GM12878 (cell line): ENCODE measurements at regions not wholly inside any gene's neighbourhood (a gene's known extent, or its start where the extent isn't known, plus 50 kb on each side); places are given as distances from the start of the nearest gene placed in this dataset.

Experiments used
- ATAC-seq: fragments of 200-7000 bp; cut with Tn5 transposase; 3 replicates; pipeline ENCODE4 v1.9.1; 2020; ENCODE audit warnings: mild to moderate bottlenecking, moderate library complexity
- BruUV-seq: library from RNA; stranded (reverse); fragments of 400-500 nt; replicated peaks from 2 replicates; lab custom pipeline; 2021; lab: Mats Ljungman, UMichigan
- CTCF ChIA-PET: fragments of 300-600 bp; sonication (Branson Sonifier 250); formaldehyde crosslinking; extraction: SDS; loops from one replicate; lab custom pipeline; 2021; ENCODE audit warnings: inconsistent platforms; lab: Yijun Ruan, JAX
- POLR2A ChIA-PET: fragments of 350-600 bp; formaldehyde crosslinking; extraction: SDS; loops from one replicate; lab custom pipeline; 2021; ENCODE audit warnings: inconsistent platforms; lab: Charles Lee
- RAD21 ChIA-PET: fragments of 300-600 bp; sonication (Branson Sonifier 250); formaldehyde crosslinking; loops from one replicate; lab custom pipeline; 2023; ENCODE audit warnings: antibody characterized with exemption; ENCODE audit not compliant: unreplicated experiment; lab: Charles Lee
- SMC1A ChIA-PET: fragments of 300-600 bp; sonication (Branson Sonifier 250); formaldehyde crosslinking; loops from one replicate; lab custom pipeline; 2023; ENCODE audit not compliant: unreplicated experiment, uncharacterized antibody; lab: Charles Lee
- DNase-seq: peaks from one replicate; pipeline ENCODE4 v3.0.0-alpha.2; 2011; ENCODE audit warnings: low read depth, low spot score
- FAIRE-seq: peaks from 3 replicates; lab custom pipeline; 2011; peaks lifted over from hg19 to GRCh38; lab: Jason Lieb, UNC
- H2AFZ ChIP-seq: 2 replicates; pipeline ENCODE4 v1.6.0; 2011; ENCODE audit warnings: low read depth, low read length, control low read depth; ENCODE audit not compliant: control insufficient read depth
- H3K27ac ChIP-seq: 2 replicates; pipeline ENCODE4 v1.5.1; 2011; ENCODE audit warnings: control low read depth; ENCODE audit not compliant: control insufficient read depth, insufficient read depth
- H3K27me3 ChIP-seq, 2 experiments: replicated peaks in 1 of 2; 2 replicates each; pipeline versions ENCODE4 v1.6.0 to v1.6.1; 2011; ENCODE audit warnings: low read length in 1 of 2; ENCODE audit not compliant: control insufficient read depth in 2 of 2, insufficient read depth in 2 of 2
- H3K36me3 ChIP-seq, 2 experiments: 2 replicates each; pipeline ENCODE4 v1.5.1; 2011; ENCODE audit warnings: low read length in 1 of 2; ENCODE audit not compliant: control insufficient read depth in 2 of 2, insufficient read depth in 2 of 2
- H3K4me1 ChIP-seq: 2 replicates; pipeline ENCODE4 v1.6.1; 2011; ENCODE audit warnings: mild to moderate bottlenecking, low read length, moderate library complexity, mixed read lengths; ENCODE audit not compliant: control insufficient read depth, insufficient read depth
- H3K4me2 ChIP-seq: 2 replicates; pipeline ENCODE4 v1.6.0; 2011; ENCODE audit warnings: control low read depth; ENCODE audit not compliant: control insufficient read depth, insufficient read depth
- H3K4me3 ChIP-seq: fragments of 200-600 bp; sonication (generic); 2 replicates; pipeline ENCODE4 v1.5.1; 2016
- H3K79me2 ChIP-seq: 2 replicates; pipeline ENCODE4 v1.6.0; 2011; ENCODE audit warnings: low read length; ENCODE audit not compliant: control insufficient read depth, insufficient read depth
- H3K9ac ChIP-seq: 2 replicates; pipeline ENCODE4 v1.8.0; 2011; ENCODE audit warnings: low read length, control low read depth, mixed read lengths; ENCODE audit not compliant: control insufficient read depth, insufficient read depth
- H3K9me3 ChIP-seq: replicated peaks from 3 replicates; pipeline ENCODE4 v1.5.1; 2011; ENCODE audit warnings: mild to moderate bottlenecking, low read length; ENCODE audit not compliant: control insufficient read depth, insufficient read depth
- H4K20me1 ChIP-seq: 2 replicates; pipeline ENCODE4 v1.6.0; 2011; ENCODE audit not compliant: control insufficient read depth, insufficient read depth
- BRCA1 ChIP-seq: IDR thresholded peaks from 2 replicates; pipeline ENCODE4 v1.6.1; 2011; ENCODE audit warnings: low read depth, low read length, improper control_type of control experiment
- FOXM1 ChIP-seq: IDR thresholded peaks from 2 replicates; pipeline ENCODE4 v1.6.1; 2012; ENCODE audit warnings: low read depth, mild to moderate bottlenecking, inconsistent platforms, low read length, moderate library complexity
- HDAC2 ChIP-seq: fragments of 200-600 bp; sonication (generic); IDR thresholded peaks from 2 replicates; pipeline ENCODE4 v1.6.1; 2017
- IRF3 ChIP-seq: fragments of 450-650 bp; IDR thresholded peaks from 2 replicates; pipeline ENCODE4 v1.6.1; 2014; ENCODE audit warnings: mild to moderate bottlenecking
- REST ChIP-seq: IDR thresholded peaks from 2 replicates; pipeline ENCODE4 v1.6.1; 2012; ENCODE audit warnings: mild to moderate bottlenecking, low read depth, low read length
- SKIL ChIP-seq: fragments of 450-650 bp; IDR thresholded peaks from 2 replicates; pipeline ENCODE4 v1.6.1; 2017; ENCODE audit warnings: mild to moderate bottlenecking, low read depth, inconsistent platforms; ENCODE audit not compliant: poor library complexity, severe bottlenecking
- WRNIP1 ChIP-seq: IDR thresholded peaks from 2 replicates; pipeline ENCODE4 v1.6.1; 2011; ENCODE audit warnings: low read depth, low read length, improper control_type of control experiment, borderline replicate concordance
- ZSCAN29 ChIP-seq: fragments of 450-650 bp; IDR thresholded peaks from 2 replicates; pipeline ENCODE4 v1.6.1; 2017; ENCODE audit warnings: mild to moderate bottlenecking, moderate library complexity
- WGBS: methylation state at CpG from one replicate; pipeline ENCODE4 v1.1.6; 2016; ENCODE audit warnings: low lambda C conversion rate; ENCODE audit not compliant: insufficient replicate concordance, insufficient coverage; ENCODE audit errors: missing lambda C conversion rate; 5-methylcytosine and 5-hydroxymethylcytosine counted together
- in situ Hi-C: fragments of 300-500 bp; cut with MboI; formaldehyde crosslinking; loops from 9 replicates; pipeline ENCODE4 v1.14.3; 2018; ENCODE audit warnings: mixed read lengths
- intact Hi-C: fragments of 100-400 bp; cut with micrococcal nuclease; formaldehyde crosslinking; loops from one replicate; pipeline ENCODE4 v1.14.2; 2022; ENCODE audit not compliant: unreplicated experiment
- TF ChIP-seq, protein P1 (sequence below): fragments of 450-650 bp; formaldehyde crosslinking; IDR thresholded peaks from 2 replicates; pipeline ENCODE4 v1.4.0; 2022; ENCODE audit warnings: mild to moderate bottlenecking, moderate library complexity
- TF ChIP-seq, protein P2 (sequence below): fragments of 450-650 bp; IDR thresholded peaks from 2 replicates; pipeline ENCODE4 v1.6.1; 2017; ENCODE audit warnings: mild to moderate bottlenecking, moderate library complexity

DNA sequence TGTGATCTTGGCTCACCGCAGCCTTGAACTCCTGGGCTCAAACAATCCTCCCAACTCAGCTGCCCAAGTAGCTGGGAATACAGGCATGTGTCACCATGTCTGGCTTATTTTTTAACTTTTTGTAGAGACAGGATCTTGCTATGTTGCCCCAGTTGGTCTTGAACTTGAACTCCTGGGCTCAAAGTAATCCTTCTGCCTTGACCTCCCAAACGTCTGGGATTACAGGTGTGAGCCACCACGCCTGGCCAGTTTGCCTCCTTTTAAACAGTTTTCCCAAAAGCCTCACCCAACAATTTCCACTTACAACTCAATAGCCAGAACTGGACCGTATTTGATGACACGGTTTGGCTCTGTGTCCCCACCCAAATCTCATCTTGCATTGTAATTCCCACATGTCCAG is 85.4 kb upstream of the FOXN2 start:
- ChIA-PET POLR2A (no interaction called here), RAD21 (no interaction called here), CTCF (no interaction called here), SMC1A (no interaction called here)
- Histone ChIP-seq H3K27ac (no peak overlapping the region; the same call in 1 of the 2 replicates), H4K20me1 (no peaks in the 10 kb centered on the region), H3K9me3 (peaks cover 1% of the 10 kb centered on the region; the same call in 2 of the 3 replicates), H3K79me2 (no peaks in the 10 kb centered on the region), H2AFZ (no peak overlapping the region), H3K9ac (no peak overlapping the region), H3K4me1 (peaks cover 20% of the 10 kb centered on the region), H3K27me3 (no peaks in the 10 kb centered on the region), H3K4me3 (no peak overlapping the region), H3K36me3 (no peaks in the 10 kb centered on the region), H3K4me2 (no peak overlapping the region)
- ATAC-seq (no peak), FAIRE-seq (no peak), DNase-seq (no peak)
- WGBS = 99% methylated on average over 5 of the region's 5 CpGs
- in situ Hi-C loops (no loop called here), intact Hi-C loops (no loop called here)
- no TSS peak for BruUV-seq
- TF ChIP-seq IRF3 (no peak), HDAC2 (no peak), ZSCAN29 (no peak), REST (no peak), FOXM1 (no peak), BRCA1 (no peak), WRNIP1 (no peak), SKIL (no peak)
- TF ChIP-seq, protein P1, sequence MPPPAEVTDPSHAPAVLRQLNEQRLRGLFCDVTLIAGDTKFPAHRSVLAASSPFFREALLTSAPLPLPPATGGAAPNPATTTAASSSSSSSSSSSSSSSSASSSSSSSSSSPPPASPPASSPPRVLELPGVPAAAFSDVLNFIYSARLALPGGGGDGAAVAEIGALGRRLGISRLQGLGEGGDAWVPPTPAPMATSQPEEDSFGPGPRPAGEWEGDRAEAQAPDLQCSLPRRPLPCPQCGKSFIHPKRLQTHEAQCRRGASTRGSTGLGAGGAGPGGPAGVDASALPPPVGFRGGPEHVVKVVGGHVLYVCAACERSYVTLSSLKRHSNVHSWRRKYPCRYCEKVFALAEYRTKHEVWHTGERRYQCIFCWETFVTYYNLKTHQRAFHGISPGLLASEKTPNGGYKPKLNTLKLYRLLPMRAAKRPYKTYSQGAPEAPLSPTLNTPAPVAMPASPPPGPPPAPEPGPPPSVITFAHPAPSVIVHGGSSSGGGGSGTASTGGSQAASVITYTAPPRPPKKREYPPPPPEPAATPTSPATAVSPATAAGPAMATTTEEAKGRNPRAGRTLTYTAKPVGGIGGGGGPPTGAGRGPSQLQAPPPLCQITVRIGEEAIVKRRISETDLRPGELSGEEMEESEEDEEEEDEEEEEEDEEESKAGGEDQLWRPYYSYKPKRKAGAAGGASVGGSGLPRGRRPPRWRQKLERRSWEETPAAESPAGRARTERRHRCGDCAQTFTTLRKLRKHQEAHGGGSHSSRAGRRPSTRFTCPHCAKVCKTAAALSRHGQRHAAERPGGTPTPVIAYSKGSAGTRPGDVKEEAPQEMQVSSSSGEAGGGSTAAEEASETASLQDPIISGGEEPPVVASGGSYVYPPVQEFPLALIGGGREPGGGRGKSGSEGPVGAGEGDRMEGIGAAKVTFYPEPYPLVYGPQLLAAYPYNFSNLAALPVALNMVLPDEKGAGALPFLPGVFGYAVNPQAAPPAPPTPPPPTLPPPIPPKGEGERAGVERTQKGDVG (CRISPR knock-in tag) = no peak
- TF ChIP-seq, protein P2, sequence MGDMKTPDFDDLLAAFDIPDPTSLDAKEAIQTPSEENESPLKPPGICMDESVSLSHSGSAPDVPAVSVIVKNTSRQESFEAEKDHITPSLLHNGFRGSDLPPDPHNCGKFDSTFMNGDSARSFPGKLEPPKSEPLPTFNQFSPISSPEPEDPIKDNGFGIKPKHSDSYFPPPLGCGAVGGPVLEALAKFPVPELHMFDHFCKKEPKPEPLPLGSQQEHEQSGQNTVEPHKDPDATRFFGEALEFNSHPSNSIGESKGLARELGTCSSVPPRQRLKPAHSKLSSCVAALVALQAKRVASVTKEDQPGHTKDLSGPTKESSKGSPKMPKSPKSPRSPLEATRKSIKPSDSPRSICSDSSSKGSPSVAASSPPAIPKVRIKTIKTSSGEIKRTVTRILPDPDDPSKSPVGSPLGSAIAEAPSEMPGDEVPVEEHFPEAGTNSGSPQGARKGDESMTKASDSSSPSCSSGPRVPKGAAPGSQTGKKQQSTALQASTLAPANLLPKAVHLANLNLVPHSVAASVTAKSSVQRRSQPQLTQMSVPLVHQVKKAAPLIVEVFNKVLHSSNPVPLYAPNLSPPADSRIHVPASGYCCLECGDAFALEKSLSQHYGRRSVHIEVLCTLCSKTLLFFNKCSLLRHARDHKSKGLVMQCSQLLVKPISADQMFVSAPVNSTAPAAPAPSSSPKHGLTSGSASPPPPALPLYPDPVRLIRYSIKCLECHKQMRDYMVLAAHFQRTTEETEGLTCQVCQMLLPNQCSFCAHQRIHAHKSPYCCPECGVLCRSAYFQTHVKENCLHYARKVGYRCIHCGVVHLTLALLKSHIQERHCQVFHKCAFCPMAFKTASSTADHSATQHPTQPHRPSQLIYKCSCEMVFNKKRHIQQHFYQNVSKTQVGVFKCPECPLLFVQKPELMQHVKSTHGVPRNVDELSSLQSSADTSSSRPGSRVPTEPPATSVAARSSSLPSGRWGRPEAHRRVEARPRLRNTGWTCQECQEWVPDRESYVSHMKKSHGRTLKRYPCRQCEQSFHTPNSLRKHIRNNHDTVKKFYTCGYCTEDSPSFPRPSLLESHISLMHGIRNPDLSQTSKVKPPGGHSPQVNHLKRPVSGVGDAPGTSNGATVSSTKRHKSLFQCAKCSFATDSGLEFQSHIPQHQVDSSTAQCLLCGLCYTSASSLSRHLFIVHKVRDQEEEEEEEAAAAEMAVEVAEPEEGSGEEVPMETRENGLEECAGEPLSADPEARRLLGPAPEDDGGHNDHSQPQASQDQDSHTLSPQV = no peak
